SK-N-SH (cell line): ENCODE measurements at regions not wholly inside any gene's neighbourhood (a gene's known extent, or its start where the extent isn't known, plus 50 kb on each side); places are given as distances from the start of the nearest gene placed in this dataset.

Source experiments
- CTCF ChIA-PET: fragments of 300-600, 350-600 bp; formaldehyde crosslinking; extraction: SDS; loops from one replicate; lab custom pipeline; 2021; lab: Yijun Ruan, JAX
- POLR2A ChIA-PET: fragments of 350-600 bp; sonication (Branson Sonifier 250); formaldehyde crosslinking; extraction: SDS; loops from one replicate; lab custom pipeline; 2020; ENCODE audit warnings: antibody characterized with exemption, inconsistent platforms; lab: Yijun Ruan, JAX
- DNase-seq: peaks from one replicate; pipeline ENCODE4 v3.0.0; 2012
- H2AFZ ChIP-seq: fragments of 200-600 bp; sonication (generic); 2 replicates; pipeline ENCODE4 v1.8.1; 2016; ENCODE audit warnings: antibody characterized with exemption, mild to moderate bottlenecking, low read depth
- H3F3A ChIP-seq: fragments of 200-600 bp; sonication (generic); replicated peaks from 2 replicates; pipeline ENCODE3; 2016; ENCODE audit warnings: antibody characterized with exemption, mild to moderate bottlenecking; ENCODE audit not compliant: insufficient read depth
- H3K27ac ChIP-seq, 2 experiments: fragments of 200-500 bp in 1 of 2; fragments of 200-600 bp in 1 of 2; sonication (Bioruptor generic) in 1 of 2; sonication (generic), shearing (Covaris generic) in 1 of 2; 2 replicates each; pipeline versions ENCODE4 v1.5.1 to v1.6.1; 2014 to 2016; ENCODE audit warnings: low read depth in 2 of 2, inconsistent platforms in 1 of 2, low read length in 1 of 2, mild to moderate bottlenecking in 1 of 2, mixed read lengths in 1 of 2
- H3K27me3 ChIP-seq: fragments of 200-600 bp; sonication (generic), shearing (Covaris generic); 2 replicates; pipeline ENCODE4 v1.6.1; 2016; ENCODE audit warnings: mixed run types; ENCODE audit not compliant: insufficient read depth
- H3K36me3 ChIP-seq, 2 experiments: fragments of 200-500 bp in 1 of 2; fragments of 200-600 bp in 1 of 2; sonication (Bioruptor generic) in 1 of 2; sonication (generic) in 1 of 2; replicated peaks in 1 of 2; 2 replicates each; pipeline versions ENCODE3 to v1.5.1; 2014 to 2016; ENCODE audit warnings: low read length in 1 of 2, mild to moderate bottlenecking in 1 of 2; ENCODE audit not compliant: insufficient read depth in 2 of 2, control insufficient read depth in 1 of 2
- H3K4me1 ChIP-seq, 2 experiments: fragments of 200-500 bp in 1 of 2; fragments of 200-600 bp in 1 of 2; sonication (Bioruptor generic) in 1 of 2; sonication (generic), shearing (Covaris generic) in 1 of 2; 2 replicates each; pipeline versions ENCODE4 v1.5.1 to v1.6.1; 2014 to 2016; ENCODE audit warnings: low read depth in 1 of 2, low read length in 1 of 2, mixed run types in 1 of 2; ENCODE audit not compliant: insufficient read depth in 2 of 2, control insufficient read depth in 1 of 2
- H3K4me2 ChIP-seq: fragments of 200-600 bp; sonication (generic), shearing (Covaris generic); 2 replicates; pipeline ENCODE4 v1.6.1; 2017; ENCODE audit warnings: mixed run types
- H3K4me3 ChIP-seq, 2 experiments: fragments of 200-500 bp in 1 of 2; fragments of 200-600 bp in 1 of 2; sonication (Bioruptor generic) in 1 of 2; sonication (generic), shearing (Covaris generic) in 1 of 2; 2 replicates each; pipeline versions ENCODE4 v1.5.1 to v1.8.1; 2014 to 2016; ENCODE audit warnings: low read depth in 2 of 2, inconsistent platforms in 1 of 2, low read length in 1 of 2, mild to moderate bottlenecking in 1 of 2, mixed read lengths in 1 of 2, moderate library complexity in 1 of 2
- H3K79me2 ChIP-seq: fragments of 200-600 bp; sonication (generic); 2 replicates; pipeline ENCODE4 v1.8.1; 2017; ENCODE audit warnings: mild to moderate bottlenecking; ENCODE audit not compliant: insufficient read depth
- H3K9ac ChIP-seq: fragments of 200-600 bp; sonication (generic); 2 replicates; pipeline ENCODE4 v1.6.1; 2017; ENCODE audit warnings: mixed run types
- H3K9me2 ChIP-seq: fragments of 200-600 bp; sonication (generic); 2 replicates; pipeline ENCODE4 v1.6.1; 2017; ENCODE audit warnings: mixed run types
- H3K9me3 ChIP-seq: fragments of 200-600 bp; sonication (generic); 2 replicates; pipeline ENCODE4 v1.6.1; 2017; ENCODE audit warnings: mixed run types, mild to moderate bottlenecking, moderate library complexity
- H4K20me1 ChIP-seq: fragments of 200-600 bp; sonication (generic); 2 replicates; pipeline ENCODE4 v1.6.1; 2017; ENCODE audit warnings: mild to moderate bottlenecking, mixed run types; ENCODE audit not compliant: insufficient read depth
- FOXM1 ChIP-seq: IDR thresholded peaks from 2 replicates; pipeline ENCODE4 v1.4.0; 2012; ENCODE audit warnings: low read depth, mild to moderate bottlenecking
- GABPA ChIP-seq: IDR thresholded peaks from 2 replicates; pipeline ENCODE4 v1.4.0; 2012; ENCODE audit warnings: low read depth, mild to moderate bottlenecking
- GATA2 ChIP-seq: sonication (generic); formaldehyde crosslinking; IDR thresholded peaks from 2 replicates; pipeline ENCODE4 v1.5.0; 2020; ENCODE audit warnings: mild to moderate bottlenecking, missing genetic modification reagents
- NFIC ChIP-seq: IDR thresholded peaks from 2 replicates; pipeline ENCODE4 v1.4.0; 2012; ENCODE audit warnings: borderline replicate concordance
- NRF1 ChIP-seq: IDR thresholded peaks from 2 replicates; pipeline ENCODE4 v1.6.1; 2012; ENCODE audit warnings: low read depth, mild to moderate bottlenecking, low read length
- RAD21 ChIP-seq: IDR thresholded peaks from 2 replicates; pipeline ENCODE4 v1.6.1; 2012; ENCODE audit warnings: mild to moderate bottlenecking, low read length
- RCOR1 ChIP-seq: fragments of 150-350 bp; IDR thresholded peaks from 2 replicates; pipeline ENCODE4 v1.6.1; 2017; ENCODE audit warnings: antibody characterized with exemption, low read length
- RXRA ChIP-seq: IDR thresholded peaks from 2 replicates; pipeline ENCODE4 v1.4.0; 2012; ENCODE audit warnings: low read depth, mild to moderate bottlenecking, borderline replicate concordance
- TCF12 ChIP-seq: IDR thresholded peaks from 2 replicates; pipeline ENCODE4 v1.4.0; 2012
- TEAD4 ChIP-seq: IDR thresholded peaks from 2 replicates; pipeline ENCODE4 v1.4.0; 2012; ENCODE audit warnings: mild to moderate bottlenecking, borderline replicate concordance; ENCODE audit not compliant: insufficient read depth
- WGBS: methylation state at CpG from one replicate; pipeline ENCODE4 v1.1.6; 2017; ENCODE audit warnings: low lambda C conversion rate; 5-methylcytosine and 5-hydroxymethylcytosine counted together
- TF ChIP-seq, protein P1 (sequence below): IDR thresholded peaks from 2 replicates; pipeline ENCODE4 v1.4.0; 2012; ENCODE audit warnings: low read depth
- TF ChIP-seq, protein P2 (sequence below): fragments of 150-350 bp; IDR thresholded peaks from 2 replicates; pipeline ENCODE4 v1.6.1; 2016; ENCODE audit warnings: mild to moderate bottlenecking, low read depth, low read length

DNA sequence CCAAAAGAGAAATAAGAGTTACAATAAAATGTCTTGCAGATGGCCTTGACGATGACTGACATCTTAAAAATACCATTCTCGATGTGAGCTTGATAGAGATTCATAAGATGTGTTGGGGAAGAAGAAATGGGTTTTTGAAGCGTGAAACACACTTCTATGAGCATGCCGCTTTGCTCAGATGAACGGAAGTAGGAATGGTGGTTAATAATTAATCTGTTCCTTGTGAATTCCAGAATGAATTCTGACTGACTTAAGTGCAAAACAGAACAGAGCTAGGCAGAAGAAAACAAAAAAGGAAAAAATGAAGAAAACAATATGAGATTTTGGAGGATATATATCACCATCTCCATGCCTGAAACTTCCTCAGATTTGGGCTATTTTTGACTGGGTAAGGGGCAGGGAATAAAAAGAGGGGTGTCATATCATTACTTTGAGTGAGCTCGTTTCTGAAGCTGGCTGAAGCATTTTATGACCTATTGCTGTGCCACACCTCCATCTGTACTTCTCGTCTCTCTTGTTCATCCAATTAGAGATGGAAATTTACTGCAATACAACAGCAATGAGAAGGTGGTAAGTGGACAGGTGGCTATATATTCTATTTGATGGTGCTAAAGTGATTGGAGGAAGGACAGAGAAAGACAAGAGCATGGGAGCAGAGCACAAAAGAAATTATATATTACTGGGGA, 1152.0 kb upstream of the CDH8 start:
- Histone ChIP-seq H3K9me2 (no peaks in the 10 kb centered on the region), H3K27me3 (no peaks in the 10 kb centered on the region), H3K79me2 (no peaks in the 10 kb centered on the region), H2AFZ (no peak overlapping the region), H3K4me2 (no peak overlapping the region), H3K9me3 (no peaks in the 10 kb centered on the region), H3K4me3 (no peak overlapping the region), H4K20me1 (no peaks in the 10 kb centered on the region), H3K9ac (no peak overlapping the region), H3K27ac (no peak overlapping the region), H3F3A (no peaks in the 10 kb centered on the region), H3K36me3 (no peaks in the 10 kb centered on the region), H3K4me1 (no peaks in the 10 kb centered on the region)
- POLR2A ChIA-PET: no interaction called here
- no peak for DNase-seq
- WGBS: 49% methylated on average over 7 of the region's 7 CpGs
- TF ChIP-seq RAD21 (no peak), RCOR1 (no peak), NRF1 (no peak), TEAD4 (no peak), RXRA (no peak), FOXM1 (no peak), NFIC (no peak), TCF12 (no peak), GABPA (no peak)
- TF ChIP-seq, protein P1, sequence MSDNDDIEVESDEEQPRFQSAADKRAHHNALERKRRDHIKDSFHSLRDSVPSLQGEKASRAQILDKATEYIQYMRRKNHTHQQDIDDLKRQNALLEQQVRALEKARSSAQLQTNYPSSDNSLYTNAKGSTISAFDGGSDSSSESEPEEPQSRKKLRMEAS: no peak
- TF ChIP-seq, protein P2, sequence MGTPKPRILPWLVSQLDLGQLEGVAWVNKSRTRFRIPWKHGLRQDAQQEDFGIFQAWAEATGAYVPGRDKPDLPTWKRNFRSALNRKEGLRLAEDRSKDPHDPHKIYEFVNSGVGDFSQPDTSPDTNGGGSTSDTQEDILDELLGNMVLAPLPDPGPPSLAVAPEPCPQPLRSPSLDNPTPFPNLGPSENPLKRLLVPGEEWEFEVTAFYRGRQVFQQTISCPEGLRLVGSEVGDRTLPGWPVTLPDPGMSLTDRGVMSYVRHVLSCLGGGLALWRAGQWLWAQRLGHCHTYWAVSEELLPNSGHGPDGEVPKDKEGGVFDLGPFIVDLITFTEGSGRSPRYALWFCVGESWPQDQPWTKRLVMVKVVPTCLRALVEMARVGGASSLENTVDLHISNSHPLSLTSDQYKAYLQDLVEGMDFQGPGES: no peak
- CTCF ChIA-PET: no interaction called here

DNA sequence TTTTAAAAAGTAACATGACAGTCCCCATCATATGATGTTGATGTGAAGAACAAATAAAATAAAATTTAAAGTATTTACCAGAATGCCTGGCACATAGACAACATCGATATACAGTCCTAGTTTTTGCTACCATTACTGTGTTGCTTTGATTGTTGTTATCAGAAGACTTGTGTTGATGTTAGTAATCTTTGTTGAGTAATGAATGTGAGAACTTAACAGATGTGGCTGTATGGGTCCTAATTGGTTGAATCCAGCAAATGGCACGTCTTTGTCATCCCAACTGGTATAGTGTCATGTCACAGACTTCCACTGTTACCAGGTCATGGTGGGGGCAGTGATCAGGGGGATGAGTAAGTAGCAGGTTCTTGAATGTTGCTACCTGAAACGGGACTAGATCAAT, 1151.4 kb upstream of the CDH8 start:
- Histone ChIP-seq H3K9me3 (no peaks in the 10 kb centered on the region), H4K20me1 (no peaks in the 10 kb centered on the region), H3F3A (no peaks in the 10 kb centered on the region)
- CTCF ChIA-PET: interaction anchor here (1.3 kb wide), 1 partner anchor 101 kb away, joined by 3 read pairs; no protein-coding TSS in a partner anchor
- TF ChIP-seq GATA2: no peak
- TF ChIP-seq, all 33 proteins: peak for 0
- no peaks in the 10 kb centered on the region for H3K36me3 ChIP-seq
- no peak overlapping the region for H3K4me3 ChIP-seq
- POLR2A ChIA-PET: no interaction called here
- H3K4me2 ChIP-seq: no peak overlapping the region
- H3K27me3 ChIP-seq: no peaks in the 10 kb centered on the region
- no peaks in the 10 kb centered on the region for H3K4me1 ChIP-seq
- DNase-seq: no peak
- no peaks in the 10 kb centered on the region for H3K9me2 ChIP-seq
- no peak overlapping the region for H2AFZ ChIP-seq
- 16% methylated on average over 3 of the region's 3 CpGs for WGBS
- no peak overlapping the region for H3K27ac ChIP-seq
- H3K9ac ChIP-seq: no peak overlapping the region
- no peaks in the 10 kb centered on the region for H3K79me2 ChIP-seq
